GM21619 (cell line): ENCODE measurements at regions not wholly inside any gene's neighbourhood (a gene's known extent, or its start where the extent isn't known, plus 50 kb on each side); places are given as distances from the start of the nearest gene placed in this dataset.
"Not testable (repeated sequence)": the region's sequence is repeated elsewhere in the genome, so short reads cannot be mapped to it uniquely, and the experiment has no call there.

Experiments used
- ATAC-seq: cut with Tn5 transposase; IDR thresholded peaks from one replicate; pipeline ENCODE4 v1.9.1; 2021; ENCODE audit not compliant: unreplicated experiment

DNA sequence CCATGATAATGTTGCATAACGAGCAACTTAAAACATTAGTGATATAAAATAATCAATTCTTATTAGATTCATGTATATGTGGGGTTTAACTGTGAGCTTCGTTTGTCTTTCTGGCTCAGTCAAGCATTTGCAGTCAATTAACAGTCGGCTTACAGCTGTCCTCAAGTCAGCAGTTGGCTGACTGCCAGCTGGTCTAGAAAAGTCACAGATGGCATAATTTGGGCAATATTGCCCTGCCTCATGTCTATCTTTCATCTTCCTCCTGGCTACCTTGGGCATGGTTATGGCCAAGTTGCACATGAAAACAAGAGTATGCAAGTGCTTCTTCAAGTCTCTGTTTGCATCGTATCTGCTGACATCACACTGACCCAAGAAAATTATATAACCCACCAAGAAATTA, 186.1 kb upstream of the ZWINT start:
- no peak for ATAC-seq

DNA sequence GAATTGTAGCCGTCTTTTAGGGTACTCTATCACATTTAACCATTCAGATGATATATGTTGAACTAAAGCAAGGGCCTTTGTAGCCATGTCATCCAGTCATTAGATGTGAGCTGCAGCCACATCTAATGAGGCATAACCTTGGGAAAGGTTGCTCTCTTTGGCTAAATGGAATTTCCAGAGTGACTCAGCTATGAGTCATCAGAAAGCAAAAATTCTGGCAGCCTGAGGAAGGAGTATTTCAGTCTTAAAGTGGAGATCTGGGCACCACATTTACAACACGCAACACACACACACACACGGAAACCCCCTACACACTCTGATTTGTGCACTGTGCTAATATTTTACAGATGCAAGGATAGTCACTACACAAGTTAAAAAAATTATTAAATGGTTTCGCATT, 176.9 kb upstream of the ZWINT start:
- no peak for ATAC-seq

DNA sequence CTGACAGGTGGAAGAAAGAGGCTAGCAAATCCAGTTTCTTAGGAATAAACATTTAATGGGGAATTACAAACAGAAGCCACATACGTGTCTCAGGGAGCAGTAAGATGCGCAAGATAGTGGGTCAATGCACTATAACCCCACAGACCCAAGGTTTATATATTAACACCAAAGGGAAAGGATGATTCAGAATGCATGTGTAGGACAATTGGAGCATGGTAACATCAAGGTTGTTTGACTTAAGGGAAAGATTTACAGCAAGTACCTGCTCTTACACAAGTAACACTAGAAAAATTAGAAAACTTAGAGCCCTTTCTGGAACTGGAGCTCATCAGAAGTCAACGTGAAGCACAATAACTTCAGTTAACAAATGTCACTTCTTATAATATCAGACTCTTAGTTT, 161.1 kb upstream of the ZWINT start:
- no peak for ATAC-seq

DNA sequence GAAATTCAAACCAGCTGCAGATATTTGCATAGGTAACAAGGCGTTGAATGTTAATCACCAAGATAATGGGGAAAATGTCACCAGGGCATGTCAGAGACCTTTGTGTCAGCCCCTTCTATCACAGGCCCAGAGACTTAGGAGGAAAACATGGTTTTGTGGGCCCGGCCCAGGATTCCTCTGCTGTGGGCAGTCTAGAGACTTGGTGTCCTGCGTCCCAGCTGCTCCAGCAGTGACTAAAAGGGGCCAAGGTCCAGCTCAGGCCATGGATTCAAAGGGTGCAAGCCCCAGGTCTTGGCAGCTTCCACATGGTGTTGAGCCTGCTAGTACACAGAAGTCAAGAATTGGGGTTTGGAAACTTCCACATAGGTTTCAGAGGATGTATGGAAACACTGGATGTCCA, 147.5 kb upstream of the ZWINT start:
- ATAC-seq, result no peak

DNA sequence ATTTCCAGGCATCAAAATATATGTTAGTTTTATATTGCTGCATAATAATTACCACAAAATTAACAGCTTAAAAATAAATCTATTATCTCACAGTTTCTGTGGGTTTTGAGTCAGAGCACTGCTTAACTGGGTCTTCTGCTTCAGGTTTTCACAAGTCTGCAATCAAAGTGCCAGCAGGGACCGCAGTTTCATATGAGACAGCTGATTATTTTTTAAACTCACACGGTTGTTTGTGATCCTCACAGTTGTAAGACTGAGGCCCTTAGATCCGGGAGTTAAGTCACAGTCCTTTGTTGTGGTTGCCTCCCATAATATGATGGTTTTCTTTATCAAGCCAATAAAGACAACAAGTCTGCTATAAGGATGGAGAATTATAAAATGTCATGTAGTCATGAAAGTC, 146.0 kb upstream of the ZWINT start:
- no peak for ATAC-seq

DNA sequence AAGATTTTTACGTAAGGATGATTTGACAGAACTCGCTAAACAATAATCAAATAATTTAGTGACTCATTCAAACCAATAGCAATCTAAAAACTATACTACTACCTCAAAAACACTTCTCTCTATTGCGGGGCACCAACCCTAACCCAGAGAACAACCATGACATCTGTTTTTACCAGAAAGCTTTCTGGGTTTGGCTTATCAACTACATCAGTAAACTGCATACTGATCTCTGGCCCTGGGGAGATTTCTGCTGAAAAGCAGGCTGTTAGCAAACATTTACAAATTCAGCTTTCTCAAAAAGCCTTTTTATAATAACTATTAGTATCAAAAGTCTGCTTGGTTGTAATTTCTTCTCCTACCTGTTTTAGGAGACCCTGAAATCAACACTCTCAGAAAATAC, 144.5 kb upstream of the ZWINT start:
- ATAC-seq, result no peak

DNA sequence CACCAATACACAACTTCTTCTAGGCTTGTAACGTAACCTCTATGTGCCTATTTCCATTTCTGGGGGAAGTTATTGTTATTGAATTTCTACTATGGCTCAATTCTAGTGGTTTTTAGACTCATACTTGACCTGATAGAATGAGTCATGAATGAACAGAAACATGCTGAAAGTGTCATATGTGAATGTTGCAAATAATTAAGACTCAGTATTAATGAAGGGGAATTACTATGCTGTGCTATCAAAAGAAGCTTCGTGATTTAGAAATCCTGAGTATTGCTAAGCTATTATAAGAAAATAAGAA, 135.1 kb upstream of the ZWINT start:
- no peak for ATAC-seq

DNA sequence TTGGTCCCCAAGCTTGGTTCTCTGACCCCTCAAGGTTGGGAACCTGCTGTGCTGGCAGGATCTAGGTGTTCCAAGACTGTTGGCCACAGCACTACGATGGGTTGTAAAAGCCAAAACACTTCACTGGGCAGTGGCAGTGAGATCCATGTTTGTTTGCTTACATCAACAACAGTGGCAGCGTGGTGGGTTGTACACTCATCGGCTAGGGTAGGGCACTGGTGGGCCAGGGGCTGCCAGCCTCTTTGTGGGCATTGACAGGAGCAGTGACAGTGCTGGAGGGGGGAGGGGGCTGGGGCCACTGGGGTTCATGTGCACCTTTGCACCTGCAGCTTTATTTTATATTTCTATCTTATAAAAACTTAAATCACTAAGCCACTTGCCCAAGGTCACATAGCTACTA, 126.7 kb upstream of the ZWINT start:
- no peak for ATAC-seq

GRCh38 chr10:56481521-56482091, 120.5 kb upstream of the ZWINT start:
- no peak for ATAC-seq

GRCh38 chr10:56472978-56473377, 111.9 kb upstream of the ZWINT start:
- ATAC-seq, result no peak

DNA sequence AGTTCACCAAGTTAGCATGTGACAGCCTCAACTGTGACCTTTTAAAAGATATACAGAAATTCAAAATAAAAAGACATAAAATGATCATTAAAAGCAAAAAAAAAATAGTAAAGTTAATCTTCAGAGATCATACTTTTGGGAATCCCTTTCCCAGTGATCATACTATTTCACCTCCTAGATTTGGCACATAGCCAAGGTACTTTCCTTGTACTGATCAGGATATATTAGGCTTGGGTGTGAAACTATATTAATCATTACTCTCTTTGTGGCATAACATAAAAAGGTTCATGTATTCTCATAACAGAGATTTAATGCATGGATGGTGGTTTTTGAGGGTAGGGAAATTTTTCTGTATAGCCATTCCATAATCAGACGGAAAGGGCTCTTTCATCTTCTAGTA, 109.6 kb upstream of the ZWINT start:
- no peak for ATAC-seq

- no peak for ATAC-seq
Observed at GRCh38 chr10:56469482-56469881, 108.4 kb upstream of the ZWINT start.

DNA sequence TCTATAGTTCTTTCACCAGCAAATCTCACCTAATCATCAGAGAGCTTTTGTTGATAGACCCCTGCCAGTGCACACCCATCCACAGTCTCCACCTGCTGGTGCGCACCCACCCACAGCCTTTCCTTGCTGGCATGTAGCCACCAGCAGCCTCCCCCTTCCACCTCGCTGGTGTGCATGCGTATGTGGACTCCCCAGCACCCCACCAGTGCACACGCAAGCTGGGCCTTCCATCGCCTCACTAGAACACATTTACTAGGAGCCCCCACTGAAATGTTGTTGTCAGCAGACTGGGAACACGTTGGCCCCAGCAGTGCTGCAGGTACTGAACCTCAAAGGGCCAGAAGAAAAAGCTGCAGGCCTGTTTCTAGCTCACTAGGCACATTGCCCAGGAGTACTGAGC, 104.9 kb upstream of the ZWINT start:
- no peak for ATAC-seq

DNA sequence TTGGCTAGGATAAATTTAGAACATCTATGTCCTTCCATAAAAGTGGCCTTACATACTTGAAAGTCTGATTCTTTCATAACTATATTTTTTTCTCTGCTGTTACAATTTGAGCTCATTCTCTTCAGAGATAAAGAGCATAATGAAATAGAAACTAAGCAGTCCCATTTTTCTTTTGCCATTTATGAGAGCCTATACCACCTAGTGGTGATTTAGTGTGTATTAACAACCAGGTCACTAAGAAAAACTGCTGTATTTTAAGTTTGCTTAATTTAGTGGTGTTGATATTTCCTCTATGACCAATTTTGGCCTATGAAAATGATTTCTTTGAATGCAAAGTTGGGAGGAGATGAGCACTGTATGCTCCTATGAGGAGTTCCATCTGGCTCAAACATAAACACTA, 88.7 kb upstream of the ZWINT start:
- no peak for ATAC-seq

DNA sequence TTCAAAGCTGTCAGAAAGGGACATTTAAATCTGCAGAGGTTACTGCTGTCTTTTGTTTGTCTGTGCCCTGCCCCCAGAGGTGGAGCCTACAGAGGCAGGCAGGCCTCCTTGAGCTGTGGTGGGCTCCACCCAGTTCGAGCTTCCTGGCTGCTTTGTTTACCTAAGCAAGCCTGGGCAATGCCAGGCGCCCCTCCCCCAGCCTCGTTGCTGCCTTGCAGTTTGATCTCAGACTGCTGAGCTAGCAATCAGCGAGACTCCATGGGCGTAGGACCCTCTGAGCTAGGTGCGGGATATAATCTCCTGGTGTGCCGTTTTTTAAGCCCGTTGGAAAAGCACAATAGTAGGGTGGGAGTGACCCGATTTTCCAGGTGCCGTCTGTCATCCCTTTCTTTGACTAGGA, 86.6 kb upstream of the ZWINT start:
- not testable (repeated sequence) for ATAC-seq

DNA sequence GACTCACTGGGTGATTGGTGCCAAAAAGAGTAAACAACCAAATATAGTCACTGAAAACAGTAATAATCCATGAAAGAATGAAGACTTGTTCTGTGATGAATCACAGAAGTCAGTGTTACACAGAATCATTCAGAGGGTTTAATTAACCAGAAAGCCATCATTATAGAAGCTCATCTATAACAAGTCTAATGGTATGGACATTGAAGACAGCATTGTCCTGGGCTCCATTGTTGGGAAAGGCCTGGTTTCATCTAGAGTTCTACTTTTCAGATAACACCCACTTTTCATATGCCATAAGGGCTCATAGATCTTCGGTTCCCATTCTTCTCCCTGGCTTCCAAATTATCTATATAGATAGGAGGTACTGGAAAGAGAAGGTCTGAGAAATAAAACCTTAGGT, 80.3 kb upstream of the ZWINT start:
- ATAC-seq, result not testable (repeated sequence)
